ENCODE measurements at regions not wholly inside any gene's neighbourhood (a gene's known extent, or its start where the extent isn't known, plus 50 kb on each side); places are given as distances from the start of the nearest gene placed in this dataset.

- no peaks in the 10 kb centered on the region for H3K27me3 ChIP-seq (ENCODE audit: control insufficient read depth in 1 of 2, insufficient read depth in 2 of 2, low read length in 2 of 2)
- H3K27ac ChIP-seq (ENCODE audit: low read depth, low read length) = peak overlapping the region; percentile 42
- peaks cover 6% of the 10 kb centered on the region for H3K4me1 ChIP-seq (ENCODE audit: insufficient read depth, low read length)
Measured at GRCh38 chr12:58576916-58577315, 343.4 kb downstream of the LRIG3 start.

GRCh38 chr12:58580095-58580494 lies 340.2 kb downstream of the LRIG3 start:
- H3K27me3 ChIP-seq (ENCODE audit: control insufficient read depth in 1 of 2, insufficient read depth in 2 of 2, low read length in 2 of 2) = no peaks in the 10 kb centered on the region
- H3K36me3 ChIP-seq (ENCODE audit: insufficient read depth, low read length) = no peaks in the 10 kb centered on the region
- peaks cover 10% of the 10 kb centered on the region for H3K4me1 ChIP-seq (ENCODE audit: insufficient read depth, low read length)
- H3K9ac ChIP-seq (ENCODE audit: low read length) = no peak overlapping the region
- H3K9me3 ChIP-seq (ENCODE audit: low read length) = no peaks in the 10 kb centered on the region
- no peak overlapping the region for H3K27ac ChIP-seq (ENCODE audit: low read depth, low read length)
- H3K4me3 ChIP-seq (ENCODE audit: low read depth in 1 of 2, low read length in 2 of 2) = no peak overlapping the region

More at GRCh38 chr12:58576916-58577315, 343.4 kb downstream of the LRIG3 start:
- Histone ChIP-seq H3K9me3 (ENCODE audit: low read length) (no peaks in the 10 kb centered on the region), H3K36me3 (ENCODE audit: insufficient read depth, low read length) (no peaks in the 10 kb centered on the region), H3K9ac (ENCODE audit: low read length) (no peak overlapping the region), H3K4me3 (ENCODE audit: low read depth in 1 of 2, low read length in 2 of 2) (no peak overlapping the region)

- Histone ChIP-seq H3K4me3 (ENCODE audit: low read depth in 1 of 2, low read length in 2 of 2) (no peak overlapping the region), H3K9me3 (ENCODE audit: low read length) (no peaks in the 10 kb centered on the region), H3K27me3 (ENCODE audit: control insufficient read depth in 1 of 2, insufficient read depth in 2 of 2, low read length in 2 of 2) (no peaks in the 10 kb centered on the region), H3K9ac (ENCODE audit: low read length) (no peak overlapping the region), H3K36me3 (ENCODE audit: insufficient read depth, low read length) (no peaks in the 10 kb centered on the region), H3K27ac (ENCODE audit: low read depth, low read length) (no peak overlapping the region), H3K4me1 (ENCODE audit: insufficient read depth, low read length) (peaks cover 10% of the 10 kb centered on the region)
Measured at GRCh38 chr12:58583529-58583928, 336.8 kb downstream of the LRIG3 start.

- H3K9ac ChIP-seq (ENCODE audit: low read length) = no peak overlapping the region
- H3K4me1 ChIP-seq (ENCODE audit: insufficient read depth, low read length) = peaks cover 10% of the 10 kb centered on the region
- no peak overlapping the region for H3K27ac ChIP-seq (ENCODE audit: low read depth, low read length)
- H3K36me3 ChIP-seq (ENCODE audit: insufficient read depth, low read length) = no peaks in the 10 kb centered on the region
- H3K4me3 ChIP-seq (ENCODE audit: low read depth in 1 of 2, low read length in 2 of 2) = no peak overlapping the region
- no peaks in the 10 kb centered on the region for H3K27me3 ChIP-seq (ENCODE audit: control insufficient read depth in 1 of 2, insufficient read depth in 2 of 2, low read length in 2 of 2)
- H3K9me3 ChIP-seq (ENCODE audit: low read length) = no peaks in the 10 kb centered on the region
Measured at GRCh38 chr12:58583940-58584339, 336.4 kb downstream of the LRIG3 start.

- Histone ChIP-seq H3K27me3 (ENCODE audit: control insufficient read depth in 1 of 2, insufficient read depth in 2 of 2, low read length in 2 of 2) (no peaks in the 10 kb centered on the region), H3K9ac (ENCODE audit: low read length) (no peak overlapping the region), H3K27ac (ENCODE audit: low read depth, low read length) (no peak overlapping the region)
Measured at GRCh38 chr12:58584880-58585279, 335.4 kb downstream of the LRIG3 start.

GRCh38 chr12:58586762-58587161 lies 333.5 kb downstream of the LRIG3 start:
- Histone ChIP-seq H3K4me1 (ENCODE audit: insufficient read depth, low read length) (peaks cover 10% of the 10 kb centered on the region), H3K27ac (ENCODE audit: low read depth, low read length) (no peak overlapping the region), H3K36me3 (ENCODE audit: insufficient read depth, low read length) (no peaks in the 10 kb centered on the region), H3K9ac (ENCODE audit: low read length) (no peak overlapping the region), H3K9me3 (ENCODE audit: low read length) (no peaks in the 10 kb centered on the region), H3K4me3 (ENCODE audit: low read depth in 1 of 2, low read length in 2 of 2) (no peak overlapping the region), H3K27me3 (ENCODE audit: control insufficient read depth in 1 of 2, insufficient read depth in 2 of 2, low read length in 2 of 2) (no peaks in the 10 kb centered on the region)

More at GRCh38 chr12:58584880-58585279, 335.4 kb downstream of the LRIG3 start:
- Histone ChIP-seq H3K4me3 (ENCODE audit: low read depth in 1 of 2, low read length in 2 of 2) (no peak overlapping the region), H3K4me1 (ENCODE audit: insufficient read depth, low read length) (peaks cover 10% of the 10 kb centered on the region), H3K36me3 (ENCODE audit: insufficient read depth, low read length) (no peaks in the 10 kb centered on the region), H3K9me3 (ENCODE audit: low read length) (no peaks in the 10 kb centered on the region)

GRCh38 chr12:58588770-58589169 lies 331.5 kb downstream of the LRIG3 start:
- no peaks in the 10 kb centered on the region for H3K9me3 ChIP-seq (ENCODE audit: low read length)
- no peak overlapping the region for H3K27ac ChIP-seq (ENCODE audit: low read depth, low read length)
- H3K36me3 ChIP-seq (ENCODE audit: insufficient read depth, low read length) = no peaks in the 10 kb centered on the region
- H3K4me3 ChIP-seq (ENCODE audit: low read depth in 1 of 2, low read length in 2 of 2) = no peak overlapping the region
- H3K9ac ChIP-seq (ENCODE audit: low read length) = no peak overlapping the region
- H3K27me3 ChIP-seq (ENCODE audit: control insufficient read depth in 1 of 2, insufficient read depth in 2 of 2, low read length in 2 of 2) = no peaks in the 10 kb centered on the region
- peaks cover 27% of the 10 kb centered on the region for H3K4me1 ChIP-seq (ENCODE audit: insufficient read depth, low read length)

- Histone ChIP-seq H3K27me3 (ENCODE audit: control insufficient read depth in 1 of 2, insufficient read depth in 2 of 2, low read length in 2 of 2) (no peaks in the 10 kb centered on the region), H3K27ac (ENCODE audit: low read depth, low read length) (peak overlapping the region; percentile 60), H3K4me1 (ENCODE audit: insufficient read depth, low read length) (peaks cover 17% of the 10 kb centered on the region)
Measured at GRCh38 chr12:58592475-58593207, 327.7 kb downstream of the LRIG3 start.

GRCh38 chr12:58593557-58594304 lies 326.6 kb downstream of the LRIG3 start:
- Histone ChIP-seq H3K4me1 (ENCODE audit: insufficient read depth, low read length) (peaks cover 17% of the 10 kb centered on the region), H3K9me3 (ENCODE audit: low read length) (no peaks in the 10 kb centered on the region), H3K9ac (ENCODE audit: low read length) (no peak overlapping the region), H3K36me3 (ENCODE audit: insufficient read depth, low read length) (no peaks in the 10 kb centered on the region), H3K4me3 (ENCODE audit: low read depth in 1 of 2, low read length in 2 of 2) (no peak overlapping the region), H3K27ac (ENCODE audit: low read depth, low read length) (peak overlapping the region; percentile 60), H3K27me3 (ENCODE audit: control insufficient read depth in 1 of 2, insufficient read depth in 2 of 2, low read length in 2 of 2) (no peaks in the 10 kb centered on the region)

More at GRCh38 chr12:58592475-58593207, 327.7 kb downstream of the LRIG3 start:
- Histone ChIP-seq H3K9me3 (ENCODE audit: low read length) (no peaks in the 10 kb centered on the region), H3K4me3 (ENCODE audit: low read depth in 1 of 2, low read length in 2 of 2) (no peak overlapping the region), H3K9ac (ENCODE audit: low read length) (no peak overlapping the region), H3K36me3 (ENCODE audit: insufficient read depth, low read length) (no peaks in the 10 kb centered on the region)

- H3K4me1 ChIP-seq (ENCODE audit: insufficient read depth, low read length) = peaks cover 17% of the 10 kb centered on the region
- H3K36me3 ChIP-seq (ENCODE audit: insufficient read depth, low read length) = no peaks in the 10 kb centered on the region
- no peaks in the 10 kb centered on the region for H3K27me3 ChIP-seq (ENCODE audit: control insufficient read depth in 1 of 2, insufficient read depth in 2 of 2, low read length in 2 of 2)
- H3K9me3 ChIP-seq (ENCODE audit: low read length) = no peaks in the 10 kb centered on the region
- H3K9ac ChIP-seq (ENCODE audit: low read length) = no peak overlapping the region
- H3K27ac ChIP-seq (ENCODE audit: low read depth, low read length) = no peak overlapping the region
- H3K4me3 ChIP-seq (ENCODE audit: low read depth in 1 of 2, low read length in 2 of 2) = no peak overlapping the region
Measured at GRCh38 chr12:58596381-58596780, 323.9 kb downstream of the LRIG3 start.

GRCh38 chr12:58601529-58601928 lies 318.8 kb downstream of the LRIG3 start:
- Histone ChIP-seq H3K27ac (ENCODE audit: low read depth, low read length) (no peak overlapping the region), H3K9ac (ENCODE audit: low read length) (no peak overlapping the region), H3K4me3 (ENCODE audit: low read depth in 1 of 2, low read length in 2 of 2) (no peak overlapping the region), H3K9me3 (ENCODE audit: low read length) (no peaks in the 10 kb centered on the region), H3K36me3 (ENCODE audit: insufficient read depth, low read length) (no peaks in the 10 kb centered on the region), H3K4me1 (ENCODE audit: insufficient read depth, low read length) (no peaks in the 10 kb centered on the region), H3K27me3 (ENCODE audit: control insufficient read depth in 1 of 2, insufficient read depth in 2 of 2, low read length in 2 of 2) (no peaks in the 10 kb centered on the region)
